ENCODE measurements at regions not wholly inside any gene's neighbourhood (a gene's known extent, or its start where the extent isn't known, plus 50 kb on each side); places are given as distances from the start of the nearest gene placed in this dataset.

- H2BK5ac ChIP-seq (ENCODE audit: low read depth, low read length, poor library complexity, severe bottlenecking), result no peak overlapping the region
- peaks cover 8% of the 10 kb centered on the region for H3K9me3 ChIP-seq (ENCODE audit: control insufficient read depth, low read length)
- H3K36me3 ChIP-seq (ENCODE audit: control insufficient read depth in 1 of 2, insufficient read depth in 2 of 2, low read depth in 1 of 2, low read length in 2 of 2), result no peaks in the 10 kb centered on the region
- H2BK12ac ChIP-seq (ENCODE audit: low read length in 2 of 2), result no peak overlapping the region
- peaks cover 7% of the 10 kb centered on the region for H3K4me1 ChIP-seq (ENCODE audit: control insufficient read depth, insufficient read depth, low read depth, low read length)
- no peak overlapping the region for H3K9ac ChIP-seq (ENCODE audit: low read length)
- H3K14ac ChIP-seq (ENCODE audit: low read length in 2 of 2), result no peak overlapping the region
- H2BK120ac ChIP-seq (ENCODE audit: low read depth, low read length), result no peak overlapping the region
- H4K91ac ChIP-seq (ENCODE audit: low read length), result no peak overlapping the region
- no peak overlapping the region for H2AK5ac ChIP-seq (ENCODE audit: low read length, severe bottlenecking)
- H3K79me1 ChIP-seq (replicated peaks; ENCODE audit: low read length, poor library complexity, severe bottlenecking), result no peaks in the 10 kb centered on the region
- 63% methylated on average over 7 of the region's 7 CpGs for WGBS
- no peak overlapping the region for H3K4ac ChIP-seq (ENCODE audit: low read depth in 1 of 2, low read length in 2 of 2)
- H3K27ac ChIP-seq (ENCODE audit: low read length, poor library complexity, severe bottlenecking), result no peak overlapping the region
- no peak overlapping the region for H2BK15ac ChIP-seq (ENCODE audit: low read depth, poor library complexity, severe bottlenecking)
- H4K8ac ChIP-seq (ENCODE audit: low read length), result no peak overlapping the region
- no peak overlapping the region for H3K23ac ChIP-seq (ENCODE audit: low read length in 2 of 2)
- H3K27me3 ChIP-seq (ENCODE audit: control insufficient read depth in 1 of 2, insufficient read depth in 1 of 2, low read length in 2 of 2), result peaks cover 31 to 35% of the 10 kb centered on the region in 2 experiments
- H3K4me2 ChIP-seq (ENCODE audit: low read length, poor library complexity, severe bottlenecking), result no peak overlapping the region
- H2AFZ ChIP-seq (ENCODE audit: low read depth, low read length), result no peak overlapping the region
- no peak overlapping the region for H3K18ac ChIP-seq (ENCODE audit: low read depth in 1 of 2, low read length in 2 of 2)
- DNase-seq, result no peak
- H3K4me3 ChIP-seq (ENCODE audit: insufficient read depth in 1 of 2, low read depth in 1 of 2, low read length in 2 of 2), result no peak overlapping the region
These were observed 167.0 kb upstream of the ZNF618 start for GRCh38 chr9:113708821-113709713.

DNA sequence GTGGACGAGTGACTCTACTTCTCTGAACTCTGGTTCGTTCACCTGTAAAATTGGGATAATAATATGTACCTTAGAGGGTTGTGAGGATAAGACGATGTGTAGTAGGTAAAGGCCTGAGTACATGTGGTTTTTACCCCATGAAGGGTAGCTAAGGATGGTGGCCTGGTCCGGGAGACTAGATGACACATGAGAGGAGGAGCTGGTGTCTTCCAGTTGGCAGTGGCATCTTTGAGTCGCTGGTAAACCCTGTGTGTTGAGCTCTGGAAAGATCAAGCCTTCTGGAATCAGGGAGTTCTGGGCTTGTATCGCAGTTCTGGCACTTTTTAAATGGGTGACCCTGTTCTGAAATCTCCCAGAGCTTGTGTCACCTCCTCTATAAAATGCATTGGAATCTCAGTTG, 166.4 kb upstream of the ZNF618 start:
- no peak overlapping the region for H2AFZ ChIP-seq (ENCODE audit: low read depth, low read length)
- H3K4me1 ChIP-seq (ENCODE audit: control insufficient read depth, insufficient read depth, low read depth, low read length), result peaks cover 7% of the 10 kb centered on the region
- H3K79me1 ChIP-seq (replicated peaks; ENCODE audit: low read length, poor library complexity, severe bottlenecking), result no peaks in the 10 kb centered on the region
- no peak overlapping the region for H4K8ac ChIP-seq (ENCODE audit: low read length)
- no peak overlapping the region for H2BK12ac ChIP-seq (ENCODE audit: low read length in 2 of 2)
- H3K9me3 ChIP-seq (ENCODE audit: control insufficient read depth, low read length), result peaks cover 8% of the 10 kb centered on the region
- H2BK5ac ChIP-seq (ENCODE audit: low read depth, low read length, poor library complexity, severe bottlenecking), result no peak overlapping the region
- no peak overlapping the region for H2BK120ac ChIP-seq (ENCODE audit: low read depth, low read length)
- WGBS, result 83% methylated on average over 6 of the region's 6 CpGs
- no peak overlapping the region for H3K4me2 ChIP-seq (ENCODE audit: low read length, poor library complexity, severe bottlenecking)
- no peak overlapping the region for H3K9ac ChIP-seq (ENCODE audit: low read length)
- no peaks in the 10 kb centered on the region for H3K36me3 ChIP-seq (ENCODE audit: control insufficient read depth in 1 of 2, insufficient read depth in 2 of 2, low read depth in 1 of 2, low read length in 2 of 2)
- DNase-seq, result no peak
- H3K27me3 ChIP-seq (ENCODE audit: control insufficient read depth in 1 of 2, insufficient read depth in 1 of 2, low read length in 2 of 2), result peaks cover 31 to 35% of the 10 kb centered on the region in 2 experiments
- H3K23ac ChIP-seq (ENCODE audit: low read length in 2 of 2), result no peak overlapping the region
- no peak overlapping the region for H4K91ac ChIP-seq (ENCODE audit: low read length)
- no peak overlapping the region for H3K27ac ChIP-seq (ENCODE audit: low read length, poor library complexity, severe bottlenecking)
- no peak overlapping the region for H3K4me3 ChIP-seq (ENCODE audit: insufficient read depth in 1 of 2, low read depth in 1 of 2, low read length in 2 of 2)
- H2AK5ac ChIP-seq (ENCODE audit: low read length, severe bottlenecking), result no peak overlapping the region
- no peak overlapping the region for H3K4ac ChIP-seq (ENCODE audit: low read depth in 1 of 2, low read length in 2 of 2)
- H3K18ac ChIP-seq (ENCODE audit: low read depth in 1 of 2, low read length in 2 of 2), result no peak overlapping the region
- no peak overlapping the region for H2BK15ac ChIP-seq (ENCODE audit: low read depth, poor library complexity, severe bottlenecking)
- H3K14ac ChIP-seq (ENCODE audit: low read length in 2 of 2), result no peak overlapping the region

GRCh38 chr9:113711251-113711650, 164.9 kb upstream of the ZNF618 start:
- H3K18ac ChIP-seq (ENCODE audit: low read depth in 1 of 2, low read length in 2 of 2), result no peak overlapping the region
- no peaks in the 10 kb centered on the region for H3K79me1 ChIP-seq (replicated peaks; ENCODE audit: low read length, poor library complexity, severe bottlenecking)
- H3K4me3 ChIP-seq (ENCODE audit: insufficient read depth in 1 of 2, low read depth in 1 of 2, low read length in 2 of 2), result no peak overlapping the region
- H3K4ac ChIP-seq (ENCODE audit: low read depth in 1 of 2, low read length in 2 of 2), result no peak overlapping the region
- H3K4me2 ChIP-seq (ENCODE audit: low read length, poor library complexity, severe bottlenecking), result no peak overlapping the region
- no peak overlapping the region for H3K14ac ChIP-seq (ENCODE audit: low read length in 2 of 2)
- peaks cover 31 to 35% of the 10 kb centered on the region in 2 experiments for H3K27me3 ChIP-seq (ENCODE audit: control insufficient read depth in 1 of 2, insufficient read depth in 1 of 2, low read length in 2 of 2)
- peak overlapping the region in 1 of 2 experiments; percentile 9 for H3K23ac ChIP-seq (ENCODE audit: low read length in 2 of 2)
- no peak overlapping the region for H4K91ac ChIP-seq (ENCODE audit: low read length)
- no peaks in the 10 kb centered on the region for H3K36me3 ChIP-seq (ENCODE audit: control insufficient read depth in 1 of 2, insufficient read depth in 2 of 2, low read depth in 1 of 2, low read length in 2 of 2)
- no peak overlapping the region for H2BK15ac ChIP-seq (ENCODE audit: low read depth, poor library complexity, severe bottlenecking)
- 95% methylated on average over 1 of the region's 1 CpG for WGBS
- no peak overlapping the region for H4K8ac ChIP-seq (ENCODE audit: low read length)
- peaks cover 5% of the 10 kb centered on the region for H3K4me1 ChIP-seq (ENCODE audit: control insufficient read depth, insufficient read depth, low read depth, low read length)
- peaks cover 14% of the 10 kb centered on the region for H3K9me3 ChIP-seq (ENCODE audit: control insufficient read depth, low read length)
- H2BK5ac ChIP-seq (ENCODE audit: low read depth, low read length, poor library complexity, severe bottlenecking), result no peak overlapping the region
- no peak overlapping the region for H2BK120ac ChIP-seq (ENCODE audit: low read depth, low read length)
- no peak overlapping the region for H2AFZ ChIP-seq (ENCODE audit: low read depth, low read length)
- H2BK12ac ChIP-seq (ENCODE audit: low read length in 2 of 2), result no peak overlapping the region
- H3K27ac ChIP-seq (ENCODE audit: low read length, poor library complexity, severe bottlenecking), result no peak overlapping the region
- no peak overlapping the region for H2AK5ac ChIP-seq (ENCODE audit: low read length, severe bottlenecking)
- no peak for DNase-seq
- H3K9ac ChIP-seq (ENCODE audit: low read length), result no peak overlapping the region

GRCh38 chr9:113712053-113712452, 164.1 kb upstream of the ZNF618 start:
- Histone ChIP-seq H2BK120ac (ENCODE audit: low read depth, low read length) (no peak overlapping the region), H3K18ac (ENCODE audit: low read depth in 1 of 2, low read length in 2 of 2) (no peak overlapping the region), H3K14ac (ENCODE audit: low read length in 2 of 2) (no peak overlapping the region), H3K9me3 (ENCODE audit: control insufficient read depth, low read length) (peaks cover 22% of the 10 kb centered on the region), H3K4ac (ENCODE audit: low read depth in 1 of 2, low read length in 2 of 2) (no peak overlapping the region), H3K4me1 (ENCODE audit: control insufficient read depth, insufficient read depth, low read depth, low read length) (peaks cover 3% of the 10 kb centered on the region), H3K9ac (ENCODE audit: low read length) (no peak overlapping the region), H2AFZ (ENCODE audit: low read depth, low read length) (no peak overlapping the region), H3K27me3 (ENCODE audit: control insufficient read depth in 1 of 2, insufficient read depth in 1 of 2, low read length in 2 of 2) (peaks cover 31 to 35% of the 10 kb centered on the region in 2 experiments), H3K23ac (ENCODE audit: low read length in 2 of 2) (no peak overlapping the region), H3K36me3 (ENCODE audit: control insufficient read depth in 1 of 2, insufficient read depth in 2 of 2, low read depth in 1 of 2, low read length in 2 of 2) (no peaks in the 10 kb centered on the region), H2BK15ac (ENCODE audit: low read depth, poor library complexity, severe bottlenecking) (no peak overlapping the region), H2BK5ac (ENCODE audit: low read depth, low read length, poor library complexity, severe bottlenecking) (no peak overlapping the region), H3K4me2 (ENCODE audit: low read length, poor library complexity, severe bottlenecking) (no peak overlapping the region), H2BK12ac (ENCODE audit: low read length in 2 of 2) (no peak overlapping the region), H4K8ac (ENCODE audit: low read length) (no peak overlapping the region), H3K4me3 (ENCODE audit: insufficient read depth in 1 of 2, low read depth in 1 of 2, low read length in 2 of 2) (no peak overlapping the region), H3K79me1 (replicated peaks; ENCODE audit: low read length, poor library complexity, severe bottlenecking) (no peaks in the 10 kb centered on the region), H2AK5ac (ENCODE audit: low read length, severe bottlenecking) (no peak overlapping the region), H3K27ac (ENCODE audit: low read length, poor library complexity, severe bottlenecking) (no peak overlapping the region), H4K91ac (ENCODE audit: low read length) (no peak overlapping the region)
- DNase-seq, result no peak
- WGBS, result 38% methylated on average over 2 of the region's 2 CpGs

Data from mesenchymal stem cell (in vitro differentiated cells and primary cell).